ENCODE measurements at regions not wholly inside any gene's neighbourhood (a gene's known extent, or its start where the extent isn't known, plus 50 kb on each side); places are given as distances from the start of the nearest gene placed in this dataset.

GRCh38 chr16:86334079-86334635 lies 176.2 kb upstream of the FOXF1 start:
- Histone ChIP-seq H3K4me2 (ENCODE audit: control insufficient read depth, extremely low read depth, insufficient read depth, low read depth, low read length) (no peak overlapping the region), H2AFZ (ENCODE audit: control insufficient read depth, low read length) (no peak overlapping the region), H3K79me2 (ENCODE audit: control insufficient read depth, insufficient read depth, low read length) (no peaks in the 10 kb centered on the region), H3K27me3 (ENCODE audit: control insufficient read depth, extremely low read depth, insufficient read depth, low read length) (no peaks in the 10 kb centered on the region), H3K9me3 (ENCODE audit: control insufficient read depth, low read depth, low read length) (no peaks in the 10 kb centered on the region), H3K27ac (ENCODE audit: control insufficient read depth, insufficient read depth, low read length) (no peak overlapping the region), H3K9me1 (ENCODE audit: control insufficient read depth, extremely low read depth, insufficient read depth, low read length) (no peaks in the 10 kb centered on the region), H4K20me1 (ENCODE audit: control insufficient read depth, extremely low read depth, insufficient read depth, low read length) (no peaks in the 10 kb centered on the region), H3K4me1 (ENCODE audit: control insufficient read depth, extremely low read depth, insufficient read depth, low read length) (no peaks in the 10 kb centered on the region), H3K4me3 (ENCODE audit: control insufficient read depth in 2 of 3, extremely low read depth in 1 of 3, insufficient read depth in 2 of 3, low read depth in 1 of 3, low read length in 3 of 3) (no peak overlapping the region), H3K9ac (ENCODE audit: control insufficient read depth, extremely low read depth, insufficient read depth, low read length) (no peak overlapping the region), H3K36me3 (ENCODE audit: control insufficient read depth in 2 of 2, extremely low read depth in 1 of 2, insufficient read depth in 2 of 2, low read length in 2 of 2) (no peaks in the 10 kb centered on the region)
- FAIRE-seq = no peak
- no peak for DNase-seq (ENCODE audit: low read depth, low spot score)
- no peak for TF ChIP-seq EZH2 (IDR thresholded peaks at IDR 0.05; ENCODE audit: low read length)
- no peak for TF ChIP-seq CTCF (optimal IDR thresholded peaks at IDR 0.05 in 1 of 3, IDR thresholded peaks at IDR 0.05 in 1 of 3, conservative IDR thresholded peaks at IDR 0.05 in 1 of 3; ENCODE audit: extremely low read depth in 1 of 3, insufficient read depth in 2 of 3, low read length in 3 of 3)
- dilution Hi-C loops (cut with MboI; ENCODE audit: extremely low pct_ligation_motif_present, low sequenced_read_pairs) = no loop called here

GRCh38 chr16:86335266-86336172 lies 174.8 kb upstream of the FOXF1 start:
- TF ChIP-seq CTCF (optimal IDR thresholded peaks at IDR 0.05 in 1 of 3, IDR thresholded peaks at IDR 0.05 in 1 of 3, conservative IDR thresholded peaks at IDR 0.05 in 1 of 3; ENCODE audit: extremely low read depth in 1 of 3, insufficient read depth in 2 of 3, low read length in 3 of 3) (no peak), EZH2 (IDR thresholded peaks at IDR 0.05; ENCODE audit: low read length) (no peak)
- Histone ChIP-seq H3K27me3 (ENCODE audit: control insufficient read depth, extremely low read depth, insufficient read depth, low read length) (no peaks in the 10 kb centered on the region), H3K9me1 (ENCODE audit: control insufficient read depth, extremely low read depth, insufficient read depth, low read length) (no peaks in the 10 kb centered on the region), H3K27ac (ENCODE audit: control insufficient read depth, insufficient read depth, low read length) (no peak overlapping the region), H3K79me2 (ENCODE audit: control insufficient read depth, insufficient read depth, low read length) (no peaks in the 10 kb centered on the region), H3K4me3 (ENCODE audit: control insufficient read depth in 2 of 3, extremely low read depth in 1 of 3, insufficient read depth in 2 of 3, low read depth in 1 of 3, low read length in 3 of 3) (no peak overlapping the region), H3K4me2 (ENCODE audit: control insufficient read depth, extremely low read depth, insufficient read depth, low read depth, low read length) (no peak overlapping the region), H3K36me3 (ENCODE audit: control insufficient read depth in 2 of 2, extremely low read depth in 1 of 2, insufficient read depth in 2 of 2, low read length in 2 of 2) (no peaks in the 10 kb centered on the region), H3K4me1 (ENCODE audit: control insufficient read depth, extremely low read depth, insufficient read depth, low read length) (no peaks in the 10 kb centered on the region), H3K9me3 (ENCODE audit: control insufficient read depth, low read depth, low read length) (no peaks in the 10 kb centered on the region), H3K9ac (ENCODE audit: control insufficient read depth, extremely low read depth, insufficient read depth, low read length) (no peak overlapping the region), H2AFZ (ENCODE audit: control insufficient read depth, low read length) (no peak overlapping the region), H4K20me1 (ENCODE audit: control insufficient read depth, extremely low read depth, insufficient read depth, low read length) (no peaks in the 10 kb centered on the region)
- no peak for DNase-seq (ENCODE audit: low read depth, low spot score)
- FAIRE-seq = no peak
- dilution Hi-C loops (cut with MboI; ENCODE audit: extremely low pct_ligation_motif_present, low sequenced_read_pairs) = no loop called here

Data from keratinocyte (primary cell).